GM10266 (cell line): ENCODE measurements at regions not wholly inside any gene's neighbourhood (a gene's known extent, or its start where the extent isn't known, plus 50 kb on each side); places are given as distances from the start of the nearest gene placed in this dataset.

Source experiments
- DNase-seq: peaks from one replicate; pipeline ENCODE4 v3.0.0; 2012; ENCODE audit errors: extremely low spot score
- TF ChIP-seq, protein P1 (sequence below): IDR thresholded peaks from 2 replicates; pipeline ENCODE4 v1.5.1; 2012; ENCODE audit warnings: mild to moderate bottlenecking, low read depth; ENCODE audit not compliant: control insufficient read depth, insufficient read depth; ENCODE audit errors: missing control alignments

DNA sequence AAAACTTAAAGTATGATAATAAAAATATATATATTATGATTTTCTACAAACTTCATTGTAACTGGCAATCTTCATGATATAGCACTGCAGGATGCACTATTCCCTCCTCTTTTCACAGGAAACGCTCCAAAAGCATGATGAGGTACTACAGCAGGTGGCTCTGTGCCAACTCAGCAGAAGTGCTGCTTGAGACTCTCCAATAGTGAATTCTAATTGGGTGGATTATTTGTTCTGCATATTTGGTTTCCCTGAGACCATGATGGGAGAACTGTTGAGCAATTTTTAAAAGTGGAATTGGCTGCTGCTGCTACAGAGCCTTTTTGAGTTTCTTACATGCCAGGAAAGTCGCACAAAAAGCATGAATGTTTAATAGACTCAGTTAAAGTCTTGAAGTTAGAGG lies 1782.4 kb upstream of the PCDH20 start:
- TF ChIP-seq, protein P1, sequence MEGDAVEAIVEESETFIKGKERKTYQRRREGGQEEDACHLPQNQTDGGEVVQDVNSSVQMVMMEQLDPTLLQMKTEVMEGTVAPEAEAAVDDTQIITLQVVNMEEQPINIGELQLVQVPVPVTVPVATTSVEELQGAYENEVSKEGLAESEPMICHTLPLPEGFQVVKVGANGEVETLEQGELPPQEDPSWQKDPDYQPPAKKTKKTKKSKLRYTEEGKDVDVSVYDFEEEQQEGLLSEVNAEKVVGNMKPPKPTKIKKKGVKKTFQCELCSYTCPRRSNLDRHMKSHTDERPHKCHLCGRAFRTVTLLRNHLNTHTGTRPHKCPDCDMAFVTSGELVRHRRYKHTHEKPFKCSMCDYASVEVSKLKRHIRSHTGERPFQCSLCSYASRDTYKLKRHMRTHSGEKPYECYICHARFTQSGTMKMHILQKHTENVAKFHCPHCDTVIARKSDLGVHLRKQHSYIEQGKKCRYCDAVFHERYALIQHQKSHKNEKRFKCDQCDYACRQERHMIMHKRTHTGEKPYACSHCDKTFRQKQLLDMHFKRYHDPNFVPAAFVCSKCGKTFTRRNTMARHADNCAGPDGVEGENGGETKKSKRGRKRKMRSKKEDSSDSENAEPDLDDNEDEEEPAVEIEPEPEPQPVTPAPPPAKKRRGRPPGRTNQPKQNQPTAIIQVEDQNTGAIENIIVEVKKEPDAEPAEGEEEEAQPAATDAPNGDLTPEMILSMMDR, result no peak
- no peak for DNase-seq

DNA sequence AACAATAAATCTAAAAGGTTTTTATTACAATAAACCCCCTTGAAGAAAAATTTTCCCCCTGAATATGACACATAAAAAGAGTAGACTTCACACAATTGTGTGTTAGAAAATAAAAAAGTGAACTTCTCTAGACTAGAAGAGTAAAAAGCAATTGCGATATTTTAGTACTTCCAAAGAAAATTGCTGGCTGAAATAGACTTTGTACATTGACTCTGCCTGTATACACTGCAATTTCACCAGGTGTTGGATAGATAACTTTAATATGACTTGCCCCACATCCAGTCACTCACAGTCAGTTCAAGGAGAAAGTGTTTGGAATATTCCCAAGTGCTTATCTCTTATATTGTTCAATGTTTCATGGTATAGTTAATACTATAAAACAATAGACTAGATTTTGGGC lies 1780.1 kb upstream of the PCDH20 start:
- TF ChIP-seq, protein P1, result no peak
- no peak for DNase-seq

DNA sequence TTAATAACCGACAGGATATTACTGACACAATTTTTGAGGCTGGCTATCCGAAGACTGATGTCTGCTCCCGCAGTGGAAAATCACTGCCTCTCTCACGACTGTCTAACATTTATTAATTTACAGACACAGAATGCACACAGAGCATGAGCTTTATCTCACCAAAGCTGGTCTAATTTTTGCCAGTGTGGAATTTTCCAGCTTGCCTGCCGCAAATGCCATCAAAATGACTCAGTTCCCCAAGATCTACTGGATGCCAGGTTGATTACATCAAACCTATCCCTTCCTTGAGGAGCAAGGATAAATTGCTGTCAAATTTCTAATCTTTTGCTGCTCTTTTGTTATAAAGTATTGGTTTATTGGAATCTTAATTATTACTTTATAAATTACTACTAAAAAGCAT lies 1775.1 kb upstream of the PCDH20 start:
- no peak for DNase-seq
- TF ChIP-seq, protein P1, result no peak

DNA sequence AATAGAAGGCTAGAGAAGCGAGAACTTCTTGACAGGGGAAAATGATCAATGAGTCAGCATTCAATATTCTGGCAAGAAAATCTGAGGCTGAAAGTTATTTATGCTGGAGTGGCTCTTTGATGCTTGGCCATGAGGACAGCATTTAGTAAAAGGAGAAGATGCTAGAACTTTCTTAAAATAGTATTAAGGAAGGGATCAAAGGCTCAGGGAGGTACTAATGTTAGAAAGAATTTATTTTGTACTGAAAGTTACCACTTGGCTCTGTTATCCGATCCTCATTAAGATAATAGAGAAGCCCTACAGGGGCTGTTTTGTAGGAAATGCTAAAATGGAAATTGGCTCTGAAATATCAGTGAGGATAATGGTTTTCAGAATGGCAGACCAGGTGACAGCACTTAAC lies 1774.6 kb upstream of the PCDH20 start:
- TF ChIP-seq, protein P1, result no peak
- no peak for DNase-seq

DNA sequence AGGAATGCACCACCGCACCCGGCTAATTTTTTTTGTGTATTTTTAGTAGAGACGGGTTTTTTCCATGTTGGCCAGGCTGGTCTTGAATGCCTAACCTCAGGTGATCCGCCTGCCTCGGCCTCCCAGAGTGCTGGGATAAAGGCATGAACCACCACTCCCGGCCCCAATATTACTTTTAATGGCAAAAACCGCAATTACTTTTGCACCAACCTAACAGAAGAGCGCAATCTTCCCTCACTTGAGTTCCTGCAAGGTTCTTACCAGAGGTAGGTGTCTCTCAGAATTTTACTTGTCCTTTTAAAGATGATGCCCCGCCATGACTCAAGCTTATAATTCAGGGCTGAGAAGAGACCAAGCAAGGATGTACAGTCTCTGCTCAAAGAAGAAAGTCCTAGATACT lies 1774.1 kb upstream of the PCDH20 start:
- TF ChIP-seq, protein P1, result no peak

DNA sequence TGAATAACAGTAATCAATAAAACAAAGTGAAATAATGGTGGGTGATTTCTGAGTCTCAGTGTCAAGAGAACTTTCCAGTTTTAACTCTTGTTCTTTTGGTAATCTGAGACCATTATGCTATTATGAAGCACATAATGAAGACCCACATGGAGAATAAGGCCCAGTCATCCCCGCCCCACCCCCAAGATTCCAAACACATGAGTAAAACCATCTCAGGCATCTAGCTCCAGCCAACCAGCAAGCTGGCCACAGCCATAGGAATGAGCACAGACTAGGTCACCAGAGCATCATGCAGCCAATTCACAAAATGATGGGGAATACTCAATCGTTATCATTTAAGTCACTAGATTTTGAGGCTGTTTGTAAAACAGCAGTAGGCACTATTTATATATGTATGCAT lies 1769.0 kb upstream of the PCDH20 start:
- DNase-seq, result no peak

More for the DNA sequence above, 1774.1 kb upstream of the PCDH20 start:
- DNase-seq, result no peak

DNA sequence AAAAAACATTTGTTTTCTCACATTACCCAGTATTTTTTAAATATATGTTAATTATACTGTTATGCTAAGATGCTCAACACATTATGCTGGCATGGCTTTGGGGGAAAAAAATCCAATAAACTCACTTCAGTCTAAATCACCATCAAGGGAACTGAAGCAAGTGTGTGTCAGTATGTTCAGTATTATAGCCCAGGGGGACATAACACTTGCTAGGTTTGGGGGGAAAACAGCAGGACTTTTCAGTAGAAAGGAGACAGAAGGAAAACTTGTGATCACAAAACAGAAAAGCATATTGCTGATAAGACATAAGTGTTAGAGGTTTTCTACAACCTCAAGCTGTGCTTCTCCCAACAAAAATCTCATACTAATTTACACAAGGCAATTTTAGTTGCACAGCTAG lies 1759.9 kb upstream of the PCDH20 start:
- TF ChIP-seq, protein P1, result no peak
- no peak for DNase-seq

More for the DNA sequence above, 1769.0 kb upstream of the PCDH20 start:
- TF ChIP-seq, protein P1, result no peak
